ENCODE measurements at regions not wholly inside any gene's neighbourhood (a gene's known extent, or its start where the extent isn't known, plus 50 kb on each side); places are given as distances from the start of the nearest gene placed in this dataset.
"Not testable (repeated sequence)": the region's sequence is repeated elsewhere in the genome, so short reads cannot be mapped to it uniquely, and the experiment has no call there.

DNA sequence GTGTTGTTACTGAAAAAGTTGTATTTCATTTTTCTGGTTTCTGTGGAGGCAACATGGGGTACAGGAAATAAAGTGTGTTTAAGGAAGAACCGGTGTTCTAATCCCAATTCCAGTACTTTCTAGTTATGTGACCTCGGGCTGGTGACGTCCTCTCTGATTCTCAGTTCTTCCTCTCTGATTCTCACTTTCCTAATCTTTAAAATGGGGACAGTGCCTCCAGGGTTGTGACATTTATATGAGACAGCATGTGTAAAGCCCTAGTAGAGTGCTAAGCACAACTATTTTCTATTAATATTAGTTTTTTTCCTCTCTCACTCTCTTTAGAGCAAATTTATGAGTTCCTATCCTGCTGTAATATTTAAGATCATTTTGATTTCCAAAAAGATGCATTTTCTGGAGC lies 50.9 kb upstream of the PTPDC1 start:
- no peak overlapping the region for H2AFZ ChIP-seq (ENCODE audit: low read depth, low read length)
- no peaks in the 10 kb centered on the region for H3K27me3 ChIP-seq (ENCODE audit: insufficient read depth, low read length)
- no peaks in the 10 kb centered on the region for H3K4me1 ChIP-seq (ENCODE audit: insufficient read depth, low read length)
- no peaks in the 10 kb centered on the region for H3K36me3 ChIP-seq (ENCODE audit: insufficient read depth, low read length)
- peaks cover 2% of the 10 kb centered on the region for H3K9me3 ChIP-seq (ENCODE audit: low read length)
- H3K4me3 ChIP-seq (ENCODE audit: low read length): no peak overlapping the region

DNA sequence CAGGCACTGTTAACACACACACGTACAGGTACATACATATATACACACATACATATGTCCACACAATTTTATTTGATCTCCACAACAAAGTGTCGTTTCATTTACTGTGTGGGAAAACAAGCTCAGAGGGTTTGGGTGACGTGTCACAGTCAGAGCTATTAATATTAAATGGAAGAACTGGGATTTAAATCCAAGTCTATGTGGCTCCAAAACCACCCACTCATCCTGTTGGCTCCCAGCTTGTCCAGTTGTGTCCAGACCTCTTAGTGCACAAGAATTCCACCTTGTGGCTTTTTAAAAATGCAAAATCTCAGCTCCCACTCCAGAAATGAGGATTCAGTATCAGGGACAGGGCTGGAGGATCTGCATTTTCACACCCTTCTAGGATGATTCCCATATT lies 52.3 kb upstream of the PTPDC1 start:
- Histone ChIP-seq H3K9me3 (ENCODE audit: low read length) (peaks cover 5% of the 10 kb centered on the region), H3K36me3 (ENCODE audit: insufficient read depth, low read length) (no peaks in the 10 kb centered on the region), H2AFZ (ENCODE audit: low read depth, low read length) (no peak overlapping the region), H3K27me3 (ENCODE audit: insufficient read depth, low read length) (no peaks in the 10 kb centered on the region), H3K4me1 (ENCODE audit: insufficient read depth, low read length) (no peaks in the 10 kb centered on the region), H3K4me3 (ENCODE audit: low read length) (no peak overlapping the region)

- Histone ChIP-seq H3K9me3 (ENCODE audit: low read length) (peaks cover 5% of the 10 kb centered on the region), H3K27me3 (ENCODE audit: insufficient read depth, low read length) (no peaks in the 10 kb centered on the region), H3K4me3 (ENCODE audit: low read length) (peak overlapping the region; percentile 69), H3K36me3 (ENCODE audit: insufficient read depth, low read length) (no peaks in the 10 kb centered on the region), H3K4me1 (ENCODE audit: insufficient read depth, low read length) (no peaks in the 10 kb centered on the region), H2AFZ (ENCODE audit: low read depth, low read length) (peak overlapping the region; percentile 83)
These were observed 52.9 kb upstream of the PTPDC1 start for GRCh38 chr9:94031380-94031779.

GRCh38 chr9:94030318-94031179 lies 53.7 kb upstream of the PTPDC1 start:
- H3K4me3 ChIP-seq (ENCODE audit: low read length): peak overlapping the region; percentile 69
- peak overlapping the region; percentile 83 for H2AFZ ChIP-seq (ENCODE audit: low read depth, low read length)
- H3K9me3 ChIP-seq (ENCODE audit: low read length): peaks cover 3% of the 10 kb centered on the region
- no peaks in the 10 kb centered on the region for H3K36me3 ChIP-seq (ENCODE audit: insufficient read depth, low read length)
- no peaks in the 10 kb centered on the region for H3K4me1 ChIP-seq (ENCODE audit: insufficient read depth, low read length)
- no peaks in the 10 kb centered on the region for H3K27me3 ChIP-seq (ENCODE audit: insufficient read depth, low read length)

DNA sequence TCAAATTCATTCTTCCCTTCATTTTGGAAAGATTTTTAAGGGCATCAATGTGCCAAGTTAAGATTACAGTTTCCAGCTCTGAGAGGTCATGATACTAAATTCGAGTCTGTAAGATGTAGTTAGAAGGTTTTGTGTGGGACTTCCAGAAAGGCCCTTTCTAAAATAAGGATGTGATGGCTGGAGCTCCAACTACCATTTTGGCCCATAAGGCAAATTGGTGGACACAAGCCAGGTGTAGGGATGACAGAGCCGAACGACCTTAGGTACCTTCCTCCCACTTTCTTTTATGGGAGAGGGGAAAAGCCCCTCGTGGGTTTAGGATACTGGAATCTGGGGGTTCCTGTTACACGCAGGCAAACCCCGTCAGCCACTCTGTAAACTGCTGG lies 54.3 kb upstream of the PTPDC1 start:
- peak overlapping the region; percentile 83 for H2AFZ ChIP-seq (ENCODE audit: low read depth, low read length)
- no peaks in the 10 kb centered on the region for H3K36me3 ChIP-seq (ENCODE audit: insufficient read depth, low read length)
- H3K27me3 ChIP-seq (ENCODE audit: insufficient read depth, low read length): no peaks in the 10 kb centered on the region
- peak overlapping the region; percentile 69 for H3K4me3 ChIP-seq (ENCODE audit: low read length)
- H3K9me3 ChIP-seq (ENCODE audit: low read length): peaks cover 3% of the 10 kb centered on the region
- H3K4me1 ChIP-seq (ENCODE audit: insufficient read depth, low read length): no peaks in the 10 kb centered on the region

GRCh38 chr9:94026816-94027215 lies 57.4 kb upstream of the PTPDC1 start:
- Histone ChIP-seq H3K9me3 (ENCODE audit: low read length) (peaks cover 3% of the 10 kb centered on the region), H3K4me1 (ENCODE audit: insufficient read depth, low read length) (no peaks in the 10 kb centered on the region), H3K36me3 (ENCODE audit: insufficient read depth, low read length) (no peaks in the 10 kb centered on the region), H2AFZ (ENCODE audit: low read depth, low read length) (no peak overlapping the region), H3K27me3 (ENCODE audit: insufficient read depth, low read length) (no peaks in the 10 kb centered on the region), H3K4me3 (ENCODE audit: low read length) (no peak overlapping the region)

DNA sequence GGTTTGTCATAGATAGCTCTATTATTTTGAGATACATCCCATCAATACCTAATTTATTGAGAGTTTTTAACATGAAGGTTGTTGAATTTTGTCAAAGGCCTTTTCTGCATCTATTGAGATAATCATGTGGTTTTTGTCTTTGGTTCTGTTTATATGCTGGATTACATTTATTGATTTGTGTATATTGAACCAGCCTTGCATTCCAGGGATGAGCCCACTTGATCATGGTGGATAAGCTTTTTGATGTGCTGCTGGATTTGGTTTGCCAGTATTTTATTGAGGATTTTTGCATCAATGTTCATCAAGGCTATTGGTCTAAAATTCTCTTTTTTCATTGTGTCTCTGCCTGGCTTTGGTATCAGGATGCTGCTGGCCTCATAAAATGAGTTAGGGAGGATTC lies 61.8 kb upstream of the PTPDC1 start:
- not testable (repeated sequence) for H2AFZ ChIP-seq (ENCODE audit: low read depth, low read length); H3K36me3 ChIP-seq (ENCODE audit: insufficient read depth, low read length); H3K4me1 ChIP-seq (ENCODE audit: insufficient read depth, low read length); H3K27me3 ChIP-seq (ENCODE audit: insufficient read depth, low read length); H3K9me3 ChIP-seq (ENCODE audit: low read length); H3K4me3 ChIP-seq (ENCODE audit: low read length)

GRCh38 chr9:94020836-94021235 lies 63.4 kb upstream of the PTPDC1 start:
- not testable (repeated sequence) for H3K9me3 ChIP-seq (ENCODE audit: low read length); H3K4me3 ChIP-seq (ENCODE audit: low read length); H2AFZ ChIP-seq (ENCODE audit: low read depth, low read length); H3K4me1 ChIP-seq (ENCODE audit: insufficient read depth, low read length); H3K27me3 ChIP-seq (ENCODE audit: insufficient read depth, low read length); H3K36me3 ChIP-seq (ENCODE audit: insufficient read depth, low read length)

GRCh38 chr9:94018628-94019027 lies 63.5 kb upstream of the BARX1 start:
- Histone ChIP-seq H3K27me3 (ENCODE audit: insufficient read depth, low read length) (no peaks in the 10 kb centered on the region), H3K4me1 (ENCODE audit: insufficient read depth, low read length) (peaks cover 4% of the 10 kb centered on the region), H3K36me3 (ENCODE audit: insufficient read depth, low read length) (no peaks in the 10 kb centered on the region), H3K9me3 (ENCODE audit: low read length) (no peaks in the 10 kb centered on the region), H3K4me3 (ENCODE audit: low read length) (no peak overlapping the region), H2AFZ (ENCODE audit: low read depth, low read length) (no peak overlapping the region)

DNA sequence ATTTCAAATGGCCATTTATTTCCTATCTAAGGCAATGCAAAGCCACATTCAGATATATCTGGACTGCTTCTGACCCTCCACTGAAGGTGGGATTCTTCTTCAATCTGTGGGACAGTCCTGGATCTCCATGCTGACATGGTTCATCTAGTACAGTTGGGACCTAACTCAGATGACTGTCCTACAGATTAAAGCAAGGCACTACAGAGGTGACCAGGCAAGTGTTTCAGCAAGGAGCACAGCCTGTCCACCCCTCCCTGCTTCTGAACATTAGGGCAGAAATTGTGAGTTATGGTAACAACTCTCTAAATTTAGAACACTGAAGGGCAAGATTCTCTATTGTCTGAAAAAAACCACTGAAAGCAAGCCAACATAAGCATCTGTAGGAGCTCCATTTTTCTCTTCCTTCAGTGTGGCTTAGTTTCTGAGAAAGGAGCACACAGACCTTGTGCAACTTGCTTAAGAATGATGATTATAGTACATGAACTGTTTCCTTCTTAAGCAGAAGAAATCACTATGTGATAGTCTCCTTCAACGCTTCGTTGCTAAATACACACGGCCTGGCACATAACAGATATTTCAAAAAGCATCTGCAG lies 62.9 kb upstream of the BARX1 start:
- H3K36me3 ChIP-seq (ENCODE audit: insufficient read depth, low read length): no peaks in the 10 kb centered on the region
- H3K4me1 ChIP-seq (ENCODE audit: insufficient read depth, low read length): peaks cover 4% of the 10 kb centered on the region
- H2AFZ ChIP-seq (ENCODE audit: low read depth, low read length): no peak overlapping the region
- H3K4me3 ChIP-seq (ENCODE audit: low read length): no peak overlapping the region
- no peaks in the 10 kb centered on the region for H3K9me3 ChIP-seq (ENCODE audit: low read length)
- H3K27me3 ChIP-seq (ENCODE audit: insufficient read depth, low read length): no peaks in the 10 kb centered on the region

GRCh38 chr9:94016744-94017143 lies 61.6 kb upstream of the BARX1 start:
- Histone ChIP-seq H3K9me3 (ENCODE audit: low read length) (no peaks in the 10 kb centered on the region), H3K4me1 (ENCODE audit: insufficient read depth, low read length) (peaks cover 4% of the 10 kb centered on the region), H3K4me3 (ENCODE audit: low read length) (no peak overlapping the region), H3K27me3 (ENCODE audit: insufficient read depth, low read length) (peaks cover 7% of the 10 kb centered on the region), H3K36me3 (ENCODE audit: insufficient read depth, low read length) (no peaks in the 10 kb centered on the region), H2AFZ (ENCODE audit: low read depth, low read length) (no peak overlapping the region)

GRCh38 chr9:94014920-94015319 lies 59.8 kb upstream of the BARX1 start:
- Histone ChIP-seq H3K27me3 (ENCODE audit: insufficient read depth, low read length) (peaks cover 15% of the 10 kb centered on the region), H3K4me3 (ENCODE audit: low read length) (no peak overlapping the region), H3K9me3 (ENCODE audit: low read length) (no peaks in the 10 kb centered on the region), H2AFZ (ENCODE audit: low read depth, low read length) (no peak overlapping the region), H3K4me1 (ENCODE audit: insufficient read depth, low read length) (peaks cover 4% of the 10 kb centered on the region), H3K36me3 (ENCODE audit: insufficient read depth, low read length) (no peaks in the 10 kb centered on the region)

DNA sequence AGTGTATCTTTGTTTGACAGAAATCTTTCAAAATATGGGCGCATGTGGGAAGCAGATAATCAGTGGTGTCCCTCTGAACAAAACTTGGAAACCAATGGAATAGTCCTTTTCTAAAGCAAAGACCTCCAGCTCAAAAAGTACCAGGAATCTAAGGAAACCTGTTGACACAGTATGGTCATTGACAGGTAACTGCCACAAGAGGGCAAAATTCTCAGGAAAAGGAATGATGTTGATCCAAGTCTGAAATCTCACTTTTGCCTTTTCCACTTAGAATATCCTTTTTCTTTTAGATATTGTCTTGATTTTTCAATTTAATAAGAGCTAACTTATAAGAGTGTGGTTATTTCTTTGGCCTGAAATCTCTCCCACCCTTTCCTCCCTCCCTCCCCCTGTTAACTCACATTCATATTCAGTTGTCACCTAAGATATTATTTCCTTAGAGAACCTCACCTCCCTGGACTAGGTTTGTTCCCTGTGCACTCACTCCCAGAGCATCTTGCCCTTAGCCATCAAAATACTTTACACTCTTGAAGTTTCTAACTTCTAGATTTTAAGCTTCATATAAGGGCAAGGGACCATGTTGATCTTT lies 59.0 kb upstream of the BARX1 start:
- Histone ChIP-seq H3K4me3 (ENCODE audit: low read length) (no peak overlapping the region), H3K4me1 (ENCODE audit: insufficient read depth, low read length) (peaks cover 4% of the 10 kb centered on the region)

More for the DNA sequence above, 59.0 kb upstream of the BARX1 start:
- Histone ChIP-seq H2AFZ (ENCODE audit: low read depth, low read length) (no peak overlapping the region), H3K9me3 (ENCODE audit: low read length) (no peaks in the 10 kb centered on the region), H3K27me3 (ENCODE audit: insufficient read depth, low read length) (peaks cover 15% of the 10 kb centered on the region), H3K36me3 (ENCODE audit: insufficient read depth, low read length) (no peaks in the 10 kb centered on the region)

Data from neuron (in vitro differentiated cells).